Calu3 (cell line): ENCODE measurements at regions not wholly inside any gene's neighbourhood (a gene's known extent, or its start where the extent isn't known, plus 50 kb on each side); places are given as distances from the start of the nearest gene placed in this dataset.

Experiments used
- BruUV-seq: library from RNA; stranded (reverse); fragments of 400-500 nt; replicated peaks from 2 replicates; lab custom pipeline; 2021; lab: Mats Ljungman, UMichigan
- CTCF ChIA-PET: fragments of 300-600 bp; sonication (Branson Sonifier 250); formaldehyde crosslinking; loops from one replicate; lab custom pipeline; 2022; ENCODE audit warnings: antibody characterized with exemption; lab: Charles Lee
- DNase-seq: peaks from one replicate; pipeline ENCODE4 v3.0.0; 2022
- H3K27ac Mint-ChIP-seq: one replicate; pipeline ENCODE4 v1.8.0; 2022; ENCODE audit warnings: mixed read lengths; ENCODE audit not compliant: unreplicated experiment
- H3K27me3 Mint-ChIP-seq: one replicate; pipeline ENCODE4 v1.8.0; 2022; ENCODE audit warnings: mixed read lengths; ENCODE audit not compliant: unreplicated experiment
- H3K36me3 Mint-ChIP-seq: one replicate; pipeline ENCODE4 v1.8.0; 2022; ENCODE audit warnings: mild to moderate bottlenecking, moderate library complexity, mixed read lengths; ENCODE audit not compliant: insufficient read depth, unreplicated experiment
- H3K4me1 Mint-ChIP-seq: one replicate; pipeline ENCODE4 v1.8.0; 2022; ENCODE audit warnings: mild to moderate bottlenecking, low read depth, mixed read lengths; ENCODE audit not compliant: unreplicated experiment
- H3K4me3 Mint-ChIP-seq: one replicate; pipeline ENCODE4 v1.8.0; 2022; ENCODE audit warnings: mild to moderate bottlenecking, low read depth, moderate library complexity, mixed read lengths; ENCODE audit not compliant: unreplicated experiment
- H3K9me3 Mint-ChIP-seq: one replicate; pipeline ENCODE4 v1.8.0; 2022; ENCODE audit warnings: low read depth, mixed read lengths; ENCODE audit not compliant: unreplicated experiment
- intact Hi-C: fragments of 100-400 bp; cut with micrococcal nuclease; formaldehyde crosslinking; loops from one replicate; pipeline ENCODE4 v1.10.0; 2022; ENCODE audit not compliant: unreplicated experiment
- TF ChIP-seq, protein P1 (sequence below): fragments of 200-600 bp; IDR thresholded peaks from one replicate; pipeline ENCODE4 v1.8.0; 2022; ENCODE audit warnings: antibody characterized with exemption; ENCODE audit not compliant: unreplicated experiment

DNA sequence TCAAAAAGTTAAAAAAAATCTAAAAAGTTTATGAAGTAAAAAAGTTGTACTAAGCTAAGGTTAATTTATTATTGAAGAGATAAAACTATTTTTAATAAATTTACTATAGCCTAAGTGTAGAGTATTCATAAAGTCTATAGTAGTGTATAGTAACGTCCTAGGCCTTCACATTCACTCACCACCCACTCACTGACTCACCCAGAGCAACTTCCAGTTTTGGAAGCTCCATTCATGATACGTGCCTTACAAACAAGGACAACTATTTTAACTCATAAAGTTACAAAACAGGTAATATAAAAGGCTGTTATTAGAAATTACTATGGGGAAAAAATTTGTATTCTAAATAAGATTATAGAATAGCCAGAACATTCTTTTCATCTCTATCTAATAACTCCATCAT, 158.9 kb upstream of the FN1 start:
- intact Hi-C loops = no loop called here
- CTCF ChIA-PET = no interaction called here
- H3K27me3 Mint-ChIP-seq = no peaks in the 10 kb centered on the region
- TF ChIP-seq, protein P1, sequence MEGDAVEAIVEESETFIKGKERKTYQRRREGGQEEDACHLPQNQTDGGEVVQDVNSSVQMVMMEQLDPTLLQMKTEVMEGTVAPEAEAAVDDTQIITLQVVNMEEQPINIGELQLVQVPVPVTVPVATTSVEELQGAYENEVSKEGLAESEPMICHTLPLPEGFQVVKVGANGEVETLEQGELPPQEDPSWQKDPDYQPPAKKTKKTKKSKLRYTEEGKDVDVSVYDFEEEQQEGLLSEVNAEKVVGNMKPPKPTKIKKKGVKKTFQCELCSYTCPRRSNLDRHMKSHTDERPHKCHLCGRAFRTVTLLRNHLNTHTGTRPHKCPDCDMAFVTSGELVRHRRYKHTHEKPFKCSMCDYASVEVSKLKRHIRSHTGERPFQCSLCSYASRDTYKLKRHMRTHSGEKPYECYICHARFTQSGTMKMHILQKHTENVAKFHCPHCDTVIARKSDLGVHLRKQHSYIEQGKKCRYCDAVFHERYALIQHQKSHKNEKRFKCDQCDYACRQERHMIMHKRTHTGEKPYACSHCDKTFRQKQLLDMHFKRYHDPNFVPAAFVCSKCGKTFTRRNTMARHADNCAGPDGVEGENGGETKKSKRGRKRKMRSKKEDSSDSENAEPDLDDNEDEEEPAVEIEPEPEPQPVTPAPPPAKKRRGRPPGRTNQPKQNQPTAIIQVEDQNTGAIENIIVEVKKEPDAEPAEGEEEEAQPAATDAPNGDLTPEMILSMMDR = no peak
- H3K4me3 Mint-ChIP-seq = no peak overlapping the region
- no TSS peak for BruUV-seq
- no peaks in the 10 kb centered on the region for H3K9me3 Mint-ChIP-seq
- H3K4me1 Mint-ChIP-seq = no peaks in the 10 kb centered on the region
- no peaks in the 10 kb centered on the region for H3K36me3 Mint-ChIP-seq
- no peak overlapping the region for H3K27ac Mint-ChIP-seq
- DNase-seq = no peak

DNA sequence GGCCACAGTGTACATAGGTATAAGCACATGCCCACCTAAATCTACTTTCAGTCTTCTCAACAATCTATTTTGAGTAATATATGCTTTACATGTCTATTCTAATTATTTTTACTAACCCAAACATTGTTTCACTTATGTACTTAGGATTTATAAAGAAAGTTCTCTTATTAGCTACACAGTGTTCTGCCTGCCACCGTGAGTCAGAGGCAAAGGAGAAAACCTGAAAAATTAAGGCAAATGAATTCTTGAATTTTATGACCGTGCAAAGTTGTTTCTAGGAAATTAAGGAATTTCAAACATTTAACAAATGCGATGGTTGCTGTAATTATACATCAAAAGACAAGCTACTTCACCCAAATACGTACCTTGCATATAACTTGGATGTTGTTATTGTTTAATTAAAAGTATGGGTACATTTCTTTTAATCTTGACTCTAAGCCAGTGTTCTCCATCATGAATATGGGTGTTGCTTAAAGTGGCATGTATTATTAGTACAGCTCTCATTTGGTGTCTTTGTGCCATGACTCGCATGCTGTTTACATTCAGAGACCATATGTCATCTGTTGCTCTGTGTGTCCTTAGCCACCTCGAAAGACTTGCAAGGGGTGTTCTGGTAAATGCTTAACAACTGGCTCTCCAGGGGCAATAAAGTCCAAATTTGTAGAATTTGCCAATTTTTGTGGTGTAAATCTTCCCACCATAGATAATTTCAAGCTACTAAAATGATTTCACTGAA, 154.3 kb upstream of the FN1 start:
- intact Hi-C loops = no loop called here
- H3K9me3 Mint-ChIP-seq = no peaks in the 10 kb centered on the region
- no peak overlapping the region for H3K4me3 Mint-ChIP-seq
- TF ChIP-seq, protein P1 = no peak
- H3K36me3 Mint-ChIP-seq = no peaks in the 10 kb centered on the region
- CTCF ChIA-PET = no interaction called here
- no peaks in the 10 kb centered on the region for H3K4me1 Mint-ChIP-seq
- H3K27me3 Mint-ChIP-seq = no peaks in the 10 kb centered on the region
- H3K27ac Mint-ChIP-seq = no peak overlapping the region
- BruUV-seq = no TSS peak
- no peak for DNase-seq

DNA sequence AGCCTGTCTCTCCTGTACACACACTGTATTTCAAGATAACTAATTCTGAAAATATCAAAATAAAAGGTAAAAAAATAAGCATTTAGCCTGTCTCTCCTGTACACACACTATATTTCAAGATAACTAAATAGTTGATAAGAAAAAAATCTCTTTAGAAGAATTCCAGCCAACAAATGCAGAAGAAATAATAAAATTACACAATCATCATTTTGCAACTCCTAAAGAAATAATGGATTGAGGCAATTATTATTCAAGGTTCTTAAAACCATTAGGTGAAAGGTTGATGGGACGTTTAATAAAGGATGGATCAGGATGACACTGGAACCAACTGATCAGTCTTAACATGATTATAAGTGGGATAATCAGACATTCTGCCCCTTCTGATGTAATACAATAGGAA, 148.0 kb upstream of the FN1 start:
- intact Hi-C loops = no loop called here
- no peak for DNase-seq
- Mint-ChIP-seq H3K27ac (no peak overlapping the region), H3K4me3 (no peak overlapping the region), H3K27me3 (no peaks in the 10 kb centered on the region), H3K4me1 (no peaks in the 10 kb centered on the region), H3K9me3 (no peaks in the 10 kb centered on the region), H3K36me3 (no peaks in the 10 kb centered on the region)
- TF ChIP-seq, protein P1 = no peak
- no TSS peak for BruUV-seq
- CTCF ChIA-PET = interaction anchor here (0.6 kb wide), 1 partner anchor 436 kb away, joined by 3 read pairs; no protein-coding TSS in a partner anchor

GRCh38 chr2:215579809-215580208, 143.9 kb upstream of the FN1 start:
- TF ChIP-seq, protein P1 = no peak
- intact Hi-C loops = no loop called here
- Mint-ChIP-seq H3K4me1 (no peaks in the 10 kb centered on the region), H3K9me3 (no peaks in the 10 kb centered on the region), H3K36me3 (no peaks in the 10 kb centered on the region), H3K27ac (no peak overlapping the region), H3K27me3 (no peaks in the 10 kb centered on the region), H3K4me3 (no peak overlapping the region)
- DNase-seq = no peak
- CTCF ChIA-PET = no interaction called here
- BruUV-seq = no TSS peak
